Ascending aorta (tissue), 2 donors: ENCODE measurements at regions not wholly inside any gene's neighbourhood (a gene's known extent, or its start where the extent isn't known, plus 50 kb on each side); places are given as distances from the start of the nearest gene placed in this dataset.

Experiments
- DNase-seq, 2 donors: peaks; one replicate each; pipeline ENCODE4 v3.0.0-alpha.2; 2019; ENCODE audit warnings: low spot score in 2 of 2
- H3K27ac ChIP-seq, 2 donors: fragments of 200-600 bp; sonication (generic); one replicate each; pipeline ENCODE4 v1.5.1; 2016 to 2017; ENCODE audit warnings: mild to moderate bottlenecking in 1 of 2
- H3K27me3 ChIP-seq: fragments of 200-600 bp; sonication (generic); one replicate; pipeline ENCODE4 v1.5.1; 2017
- H3K36me3 ChIP-seq, 2 donors: fragments of 200-600 bp; sonication (generic); one replicate each; pipeline ENCODE4 v1.5.1; 2016
- H3K4me1 ChIP-seq, 2 donors: fragments of 200-600 bp; sonication (generic); one replicate each; pipeline ENCODE4 v1.5.1; 2016 to 2017; ENCODE audit warnings: mild to moderate bottlenecking in 1 of 2
- H3K4me3 ChIP-seq, 2 donors: fragments of 200-600 bp; sonication (generic); one replicate each; pipeline ENCODE4 v1.5.1; 2016 to 2017; ENCODE audit warnings: mild to moderate bottlenecking in 1 of 2
- H3K9me3 ChIP-seq, 2 donors: fragments of 200-600 bp; sonication (generic); one replicate each; pipeline ENCODE4 v1.5.1; 2016
- intact Hi-C: fragments of 100-400 bp; cut with DNase I; formaldehyde crosslinking; loops from one replicate; pipeline ENCODE4 v1.15.1; 2023
- TF ChIP-seq, protein P1 (sequence below), 3 experiments: fragments of 200-600 bp in 2 of 3; fragments of 450-650 bp in 1 of 3; sonication (generic) in 2 of 3; IDR thresholded peaks; one replicate each; pipeline ENCODE4 v1.5.1; 2016 to 2019; ENCODE audit warnings: antibody characterized with exemption in 3 of 3, mild to moderate bottlenecking in 1 of 3, moderate library complexity in 1 of 3

DNA sequence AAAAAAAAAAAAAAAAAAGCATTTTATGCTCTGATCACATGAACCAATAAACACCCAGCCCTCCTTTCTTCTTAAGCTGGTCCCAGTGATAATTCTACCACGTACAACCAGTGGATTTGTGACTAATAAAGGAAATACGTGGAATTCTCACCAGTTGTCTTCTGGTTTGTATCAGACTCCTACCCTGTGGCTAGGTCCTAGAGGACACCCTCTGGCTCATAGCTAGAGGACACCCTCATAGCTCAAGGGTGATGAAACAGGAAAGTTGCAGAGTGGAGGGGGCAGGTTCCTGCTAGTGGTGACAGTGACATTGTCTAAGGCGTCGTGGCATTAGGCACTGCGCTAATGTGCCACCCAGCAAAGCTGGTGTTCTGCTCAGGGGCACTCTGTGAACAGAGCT, 167.8 kb downstream of the BCL11A start:
- H3K4me3 ChIP-seq: no peak overlapping the region
- no peaks in the 10 kb centered on the region for H3K27me3 ChIP-seq
- no peaks in the 10 kb centered on the region for H3K9me3 ChIP-seq
- H3K27ac ChIP-seq: no peak overlapping the region
- H3K36me3 ChIP-seq: no peaks in the 10 kb centered on the region
- intact Hi-C loops: no loop called here
- no peak for DNase-seq
- no peaks in the 10 kb centered on the region for H3K4me1 ChIP-seq
- TF ChIP-seq, protein P1, sequence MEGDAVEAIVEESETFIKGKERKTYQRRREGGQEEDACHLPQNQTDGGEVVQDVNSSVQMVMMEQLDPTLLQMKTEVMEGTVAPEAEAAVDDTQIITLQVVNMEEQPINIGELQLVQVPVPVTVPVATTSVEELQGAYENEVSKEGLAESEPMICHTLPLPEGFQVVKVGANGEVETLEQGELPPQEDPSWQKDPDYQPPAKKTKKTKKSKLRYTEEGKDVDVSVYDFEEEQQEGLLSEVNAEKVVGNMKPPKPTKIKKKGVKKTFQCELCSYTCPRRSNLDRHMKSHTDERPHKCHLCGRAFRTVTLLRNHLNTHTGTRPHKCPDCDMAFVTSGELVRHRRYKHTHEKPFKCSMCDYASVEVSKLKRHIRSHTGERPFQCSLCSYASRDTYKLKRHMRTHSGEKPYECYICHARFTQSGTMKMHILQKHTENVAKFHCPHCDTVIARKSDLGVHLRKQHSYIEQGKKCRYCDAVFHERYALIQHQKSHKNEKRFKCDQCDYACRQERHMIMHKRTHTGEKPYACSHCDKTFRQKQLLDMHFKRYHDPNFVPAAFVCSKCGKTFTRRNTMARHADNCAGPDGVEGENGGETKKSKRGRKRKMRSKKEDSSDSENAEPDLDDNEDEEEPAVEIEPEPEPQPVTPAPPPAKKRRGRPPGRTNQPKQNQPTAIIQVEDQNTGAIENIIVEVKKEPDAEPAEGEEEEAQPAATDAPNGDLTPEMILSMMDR (IDR thresholded peaks at IDR 0.05): no peak

DNA sequence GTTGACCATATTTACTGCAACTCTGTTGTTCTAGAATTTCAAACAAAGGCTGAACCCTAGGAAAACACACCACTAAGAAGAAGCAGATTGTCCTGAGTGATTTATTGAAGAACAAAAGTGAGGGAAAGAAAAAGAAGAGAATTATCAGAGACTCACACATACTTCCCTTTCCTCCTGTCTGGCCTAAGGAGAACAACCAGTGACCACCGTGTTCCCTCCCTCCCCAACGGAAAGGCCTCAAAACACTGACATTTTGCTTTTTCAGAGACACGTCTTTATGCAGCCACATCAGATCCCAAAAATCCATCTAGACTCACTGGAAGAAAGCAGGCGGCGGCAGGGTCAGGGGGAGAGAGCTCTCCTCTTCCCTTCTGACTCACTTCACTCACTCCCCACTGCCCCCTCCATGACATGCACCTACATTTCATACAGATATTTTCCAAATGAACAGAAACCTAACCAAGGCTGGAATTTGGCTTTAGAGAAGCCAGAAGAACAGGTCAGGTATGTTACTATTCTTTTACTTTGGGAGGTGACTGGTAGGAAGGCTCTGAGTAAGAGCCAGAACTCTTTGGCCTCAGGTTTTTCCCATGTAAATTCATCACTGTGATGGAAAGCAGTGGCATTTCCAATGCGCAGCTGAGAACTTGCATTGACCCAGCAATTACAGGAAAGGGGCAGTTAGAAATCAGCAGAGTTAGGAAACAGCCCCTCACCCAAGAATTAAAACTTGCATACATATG, 169.9 kb downstream of the BCL11A start:
- Histone ChIP-seq H3K4me3 (no peak overlapping the region), H3K9me3 (no peaks in the 10 kb centered on the region), H3K36me3 (no peaks in the 10 kb centered on the region), H3K4me1 (no peaks in the 10 kb centered on the region), H3K27ac (no peak overlapping the region), H3K27me3 (no peaks in the 10 kb centered on the region)
- intact Hi-C loops: no loop called here
- TF ChIP-seq, protein P1 (IDR thresholded peaks at IDR 0.05): no peak
- DNase-seq: no peak

DNA sequence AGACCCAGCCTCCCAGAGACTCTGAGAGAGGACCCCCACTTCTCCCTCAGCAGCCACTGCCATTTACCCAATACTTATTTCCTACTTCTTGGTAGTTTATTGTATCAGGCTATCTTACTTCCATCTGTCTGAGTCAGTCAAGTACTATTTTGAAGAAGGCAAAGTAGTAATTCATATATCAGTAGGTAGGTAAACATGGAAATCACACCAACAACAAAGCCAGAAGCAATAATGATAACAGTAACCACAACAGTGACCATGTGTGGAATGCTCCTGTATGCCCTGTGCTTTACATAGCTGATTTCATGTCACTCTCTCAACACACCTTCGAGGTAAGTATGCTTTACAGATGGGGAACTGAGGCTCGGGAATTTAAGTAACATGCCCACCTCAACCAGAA, 173.0 kb downstream of the BCL11A start:
- no peak overlapping the region for H3K4me3 ChIP-seq
- TF ChIP-seq, protein P1 (IDR thresholded peaks at IDR 0.05): no peak
- H3K4me1 ChIP-seq: no peaks in the 10 kb centered on the region
- H3K36me3 ChIP-seq: no peaks in the 10 kb centered on the region
- H3K27me3 ChIP-seq: no peaks in the 10 kb centered on the region
- DNase-seq: no peak
- H3K9me3 ChIP-seq: no peaks in the 10 kb centered on the region
- intact Hi-C loops: no loop called here
- no peak overlapping the region for H3K27ac ChIP-seq

DNA sequence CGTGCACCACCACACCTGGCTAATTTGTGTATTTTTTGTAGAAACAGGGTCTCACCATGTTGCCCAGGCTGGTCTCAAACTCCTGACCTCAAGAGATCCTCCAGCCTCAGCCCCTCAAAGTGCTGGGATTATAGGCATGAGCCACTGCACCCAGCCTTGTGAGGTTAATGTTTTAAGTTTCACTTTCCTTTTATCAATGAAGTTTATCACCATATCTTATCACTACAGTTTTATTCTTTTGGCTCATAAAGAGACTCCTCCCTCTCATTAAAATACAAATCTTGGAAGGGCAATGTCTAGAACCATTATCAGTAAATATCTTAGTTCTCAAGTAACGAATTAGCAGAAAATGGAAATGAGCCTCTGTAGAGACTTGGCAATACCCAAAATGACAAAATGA, 173.8 kb downstream of the BCL11A start:
- Histone ChIP-seq H3K27ac (no peak overlapping the region), H3K4me3 (no peak overlapping the region), H3K9me3 (no peaks in the 10 kb centered on the region), H3K36me3 (no peaks in the 10 kb centered on the region), H3K4me1 (no peaks in the 10 kb centered on the region), H3K27me3 (no peaks in the 10 kb centered on the region)
- intact Hi-C loops: no loop called here
- TF ChIP-seq, protein P1 (IDR thresholded peaks at IDR 0.05): no peak
- no peak for DNase-seq

DNA sequence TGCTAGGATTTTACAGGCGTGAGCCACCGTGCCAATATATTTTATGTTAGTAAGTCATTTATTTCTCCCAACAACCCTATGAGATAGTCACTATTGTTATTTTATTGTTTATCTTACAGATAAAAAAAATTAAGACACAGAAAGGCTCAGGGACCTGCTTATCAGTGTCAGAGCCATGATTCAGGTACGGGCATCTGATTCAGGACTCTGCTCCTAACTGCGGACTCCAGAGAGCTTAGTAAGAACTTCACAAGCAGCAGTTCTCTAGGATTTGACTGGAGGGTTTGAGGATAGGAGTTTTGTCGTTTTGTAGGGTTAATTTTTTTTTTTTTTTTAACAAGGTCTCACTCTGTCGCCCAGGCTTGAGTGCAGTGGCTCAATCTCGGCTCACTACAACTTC, 174.2 kb downstream of the BCL11A start:
- H3K27me3 ChIP-seq: no peaks in the 10 kb centered on the region
- no peaks in the 10 kb centered on the region for H3K4me1 ChIP-seq
- H3K4me3 ChIP-seq: no peak overlapping the region
- TF ChIP-seq, protein P1 (IDR thresholded peaks at IDR 0.05): no peak
- intact Hi-C loops: no loop called here
- no peak for DNase-seq
- no peaks in the 10 kb centered on the region for H3K36me3 ChIP-seq
- H3K9me3 ChIP-seq: no peaks in the 10 kb centered on the region
- no peak overlapping the region for H3K27ac ChIP-seq

DNA sequence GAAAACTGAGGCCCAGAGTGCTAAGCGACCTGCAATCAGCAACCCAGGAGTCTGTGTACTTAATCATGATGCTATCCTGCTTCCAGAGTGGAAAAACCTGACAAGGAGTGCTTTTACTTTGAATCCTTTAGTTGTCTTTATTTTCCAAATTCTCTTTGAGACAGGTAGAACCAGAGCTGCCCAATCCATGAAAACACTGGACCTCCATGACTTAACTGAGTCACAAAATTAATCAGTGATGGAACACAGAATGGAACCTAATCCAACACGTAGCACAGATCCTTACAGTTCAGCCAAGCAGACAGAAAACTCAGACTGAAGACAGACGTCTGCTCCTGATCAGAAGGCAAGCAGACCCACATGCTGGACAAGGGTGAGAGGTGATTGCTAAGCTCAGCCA, 175.6 kb downstream of the BCL11A start:
- DNase-seq: no peak
- Histone ChIP-seq H3K9me3 (no peaks in the 10 kb centered on the region), H3K27me3 (no peaks in the 10 kb centered on the region), H3K36me3 (no peaks in the 10 kb centered on the region), H3K4me3 (no peak overlapping the region), H3K4me1 (no peaks in the 10 kb centered on the region), H3K27ac (no peak overlapping the region)
- TF ChIP-seq, protein P1 (IDR thresholded peaks at IDR 0.05): no peak
- intact Hi-C loops: no loop called here
